C4-2B (cell line): ENCODE measurements at regions not wholly inside any gene's neighbourhood (a gene's known extent, or its start where the extent isn't known, plus 50 kb on each side); places are given as distances from the start of the nearest gene placed in this dataset.
"Not testable (repeated sequence)": the region's sequence is repeated elsewhere in the genome, so short reads cannot be mapped to it uniquely, and the experiment has no call there.

Source experiments
- H3K27ac ChIP-seq: fragments of 450-650 bp; 2 replicates; pipeline ENCODE4 v1.5.1; 2017
- CTCF ChIP-seq: fragments of 450-650 bp; conservative IDR thresholded peaks from 2 replicates; pipeline ENCODE4 v1.5.1; 2017; ENCODE audit warnings: mild to moderate bottlenecking
- ZFX ChIP-seq: fragments of 450-650 bp; IDR thresholded peaks from 2 replicates; pipeline ENCODE4 v1.6.1; 2017

- H3K27ac ChIP-seq: no peak overlapping the region
- no peak for TF ChIP-seq ZFX
These were observed 131.4 kb upstream of the FRG1 start for GRCh38 chr4:189809241-189809735.

GRCh38 chr4:189809839-189810238 is 130.8 kb upstream of the FRG1 start:
- no peak for TF ChIP-seq ZFX
- TF ChIP-seq CTCF: no peak
- H3K27ac ChIP-seq: no peak overlapping the region

GRCh38 chr4:189810318-189811181 is 130.1 kb upstream of the FRG1 start:
- H3K27ac ChIP-seq: not testable (repeated sequence)

- H3K27ac ChIP-seq: no peak overlapping the region
- no peak for TF ChIP-seq ZFX
- no peak for TF ChIP-seq CTCF
These were observed 125.1 kb upstream of the FRG1 start for GRCh38 chr4:189815404-189816192.

- no peak overlapping the region for H3K27ac ChIP-seq
- TF ChIP-seq CTCF (no peak), ZFX (no peak)
These were observed 118.3 kb upstream of the FRG1 start for GRCh38 chr4:189822326-189822725.

- no peak overlapping the region for H3K27ac ChIP-seq
- TF ChIP-seq ZFX (no peak), CTCF (no peak)
These were observed 117.1 kb upstream of the FRG1 start for GRCh38 chr4:189823591-189823990.

GRCh38 chr4:189825466-189825865 is 115.2 kb upstream of the FRG1 start:
- no peak overlapping the region for H3K27ac ChIP-seq
- TF ChIP-seq CTCF (no peak), ZFX (no peak)

GRCh38 chr4:189826657-189827056 is 114.0 kb upstream of the FRG1 start:
- no peak overlapping the region for H3K27ac ChIP-seq
- no peak for TF ChIP-seq CTCF
